ENCODE measurements at regions not wholly inside any gene's neighbourhood (a gene's known extent, or its start where the extent isn't known, plus 50 kb on each side); places are given as distances from the start of the nearest gene placed in this dataset.

GRCh38 chr1:115524236-115524635 is 117.5 kb upstream of the VANGL1 start:
- no peak overlapping the region for H3K9ac ChIP-seq (ENCODE audit: extremely low read depth, insufficient read length, low read length)
- no peak overlapping the region for H3K4ac ChIP-seq (ENCODE audit: low read depth, low read length)
- no peak for DNase-seq
- H3K23ac ChIP-seq (ENCODE audit: insufficient read length, low read depth, low read length), result no peak overlapping the region
- no peaks in the 10 kb centered on the region for H4K20me1 ChIP-seq (ENCODE audit: control insufficient read depth, insufficient read depth, insufficient read length)
- H4K5ac ChIP-seq (ENCODE audit: insufficient read length, low read depth, low read length), result no peak overlapping the region
- Mint-ChIP-seq H3K27ac (no peak overlapping the region), H3K4me1 (peaks cover 22% of the 10 kb centered on the region in 2 experiments), H3K4me3 (no peak overlapping the region), H3K27me3 (ENCODE audit: low read depth) (no peaks in the 10 kb centered on the region), H3K36me3 (ENCODE audit: insufficient read depth in 1 of 3, low read depth in 3 of 3) (no peaks in the 10 kb centered on the region; a peak in 1 of 7 replicates), H3K9me3 (0 out of 5 replicates have a peak, but pooled peaks cover 0 to 2% of the 10 kb centered on the region in 2 experiments)
- H4K8ac ChIP-seq (replicated peaks; ENCODE audit: insufficient read length, low read depth, low read length), result no peak overlapping the region
- H2AFZ ChIP-seq (ENCODE audit: low read length), result no peak overlapping the region
- no peak overlapping the region for H3K18ac ChIP-seq (ENCODE audit: insufficient read length, low read depth, low read length)
- H3K79me2 ChIP-seq (ENCODE audit: insufficient read depth, low read length), result no peaks in the 10 kb centered on the region
- H2BK5ac ChIP-seq (ENCODE audit: insufficient read length, low read length), result no peak overlapping the region
- no peak overlapping the region for H4K91ac ChIP-seq (ENCODE audit: insufficient read length, low read depth, low read length)
- no peak overlapping the region for H3K56ac ChIP-seq (ENCODE audit: insufficient read length, low read depth, low read length)
- TF ChIP-seq CTCF (conservative IDR thresholded peaks at IDR 0.05), result no peak
- no peak overlapping the region for H2BK20ac ChIP-seq (ENCODE audit: low read depth, low read length, poor library complexity, severe bottlenecking)
- H3K9me3 ChIP-seq (ENCODE audit: control insufficient read depth, low read depth, low read length), result no peaks in the 10 kb centered on the region
- no CpG with 5 or more reads among the region's 1 CpG for WGBS (ENCODE audit: extremely low coverage, insufficient read length, low lambda C conversion rate)
- no peak overlapping the region for H3K4me2 ChIP-seq (ENCODE audit: insufficient read depth, insufficient read length, low read length)
- no peak overlapping the region for H2AK5ac ChIP-seq (ENCODE audit: insufficient read length, low read length)
- no peaks in the 10 kb centered on the region for H3K23me2 ChIP-seq (ENCODE audit: insufficient read length, low read depth, low read length, poor library complexity, severe bottlenecking)
- peaks cover 6% of the 10 kb centered on the region; the same call in 1 of the 2 replicates for H3K4me1 ChIP-seq (ENCODE audit: insufficient read depth, low read length)
- no peak overlapping the region for H3K14ac ChIP-seq (ENCODE audit: insufficient read depth, low read length)
- no peak overlapping the region for H2BK120ac ChIP-seq (ENCODE audit: low read depth, low read length, poor library complexity, severe bottlenecking)
- H3K79me1 ChIP-seq (ENCODE audit: insufficient read depth, low read depth, low read length, poor library complexity, severe bottlenecking), result no peaks in the 10 kb centered on the region
- H2BK12ac ChIP-seq (ENCODE audit: insufficient read length, low read depth, low read length), result no peak overlapping the region
- no peaks in the 10 kb centered on the region for H3K27me3 ChIP-seq (ENCODE audit: insufficient read depth, low read length)
- no peak overlapping the region for H3K27ac ChIP-seq (ENCODE audit: insufficient read length, low read depth, low read length)
- no peak overlapping the region for H2BK15ac ChIP-seq (ENCODE audit: low read depth, low read length)
- no peak overlapping the region for H3T11ph ChIP-seq (ENCODE audit: low read length)

Measured in H9 (cell line).